Psoas muscle (tissue), 7 donors: ENCODE measurements at regions not wholly inside any gene's neighbourhood (a gene's known extent, or its start where the extent isn't known, plus 50 kb on each side); places are given as distances from the start of the nearest gene placed in this dataset.

Experiments
- ATAC-seq, 4 donors: fragments of 200-7000 bp; cut with Tn5 transposase; one replicate each; pipeline ENCODE4 v1.9.1; 2020; ENCODE audit warnings: moderate library complexity in 3 of 4, mild to moderate bottlenecking in 2 of 4
- DNase-seq, 2 donors: peaks; one replicate each; pipeline ENCODE4 v3.0.0-alpha.2; 2020
- H3K27ac ChIP-seq: fragments of 200-600 bp; one replicate; pipeline ENCODE4 v1.8.0; 2022
- H3K27me3 ChIP-seq, 3 donors: fragments of 200-600 bp in 1 of 3; one replicate each; pipeline versions ENCODE4 v1.6.1 to v1.8.0; 2013 to 2022; ENCODE audit warnings: low read length in 2 of 3, mild to moderate bottlenecking in 2 of 3, moderate library complexity in 1 of 3; ENCODE audit not compliant: insufficient read depth in 3 of 3
- H3K36me3 ChIP-seq, 2 donors: fragments of 200-600 bp in 1 of 2; one replicate each; pipeline versions ENCODE4 v1.6.1 to v1.8.0; 2013 to 2022; ENCODE audit warnings: low read depth in 1 of 2, mild to moderate bottlenecking in 1 of 2, moderate library complexity in 1 of 2; ENCODE audit not compliant: insufficient read depth in 1 of 2
- H3K4me1 ChIP-seq: fragments of 200-600 bp; one replicate; pipeline ENCODE4 v1.8.0; 2022
- H3K4me3 ChIP-seq: fragments of 200-600 bp; one replicate; pipeline ENCODE4 v1.8.0; 2022; ENCODE audit warnings: mild to moderate bottlenecking
- H3K9me3 ChIP-seq: fragments of 200-600 bp; one replicate; pipeline ENCODE4 v1.8.0; 2022
- CTCF ChIP-seq: fragments of 200-600 bp; IDR thresholded peaks from one replicate; pipeline ENCODE4 v1.8.0; 2022; ENCODE audit warnings: antibody characterized with exemption
- WGBS, 3 donors: extraction: QIAGEN DNeasy Blood & Tissue Kit; methylation state at CpG; one replicate each; pipeline versions ENCODE4 v1.1.6 to v1.1.7; 2013; 5-methylcytosine and 5-hydroxymethylcytosine counted together
- intact Hi-C, 2 donors: fragments of 100-400 bp; cut with DNase I; formaldehyde crosslinking; loops; one replicate each; pipeline versions ENCODE4 v1.11.0 to v1.14.2; 2022
- donor health status: healthy with polysubstance abuse.
- donor health status: DM: no; HTN: no; CAD: no; lungs with moderate emphysema.
- donor health status: Bipolar disorder and iron deficiency.
- donor health status: healthy.
- donor health status: DM: yes; HTN: yes; CAD: no.
- donor health status: DM: no; HTN: no; CAD: no.
- donor health status: DM: yes; HTN: yes; CAD: no.

GRCh38 chr5:143484601-143485000 is 81.1 kb upstream of the NR3C1 start:
- Histone ChIP-seq H3K27ac (no peak overlapping the region), H3K9me3 (no peaks in the 10 kb centered on the region), H3K27me3 (no peaks in the 10 kb centered on the region), H3K4me1 (no peaks in the 10 kb centered on the region), H3K4me3 (no peak overlapping the region), H3K36me3 (no peaks in the 10 kb centered on the region)
- ATAC-seq (no peak), DNase-seq (no peak)
- intact Hi-C loops: no loop called here
- 67 to 70% (median 68%) methylated on average over 1 of the region's 1 CpG for WGBS, 3 donors
- no peak for TF ChIP-seq CTCF

GRCh38 chr5:143481697-143482531 is 78.4 kb upstream of the NR3C1 start:
- ATAC-seq: no peak
- no peak overlapping the region for H3K4me3 ChIP-seq
- TF ChIP-seq CTCF: no peak
- H3K27me3 ChIP-seq: no peaks in the 10 kb centered on the region
- no peak overlapping the region for H3K27ac ChIP-seq
- no peak for DNase-seq
- intact Hi-C loops: no loop called here
- H3K9me3 ChIP-seq: no peaks in the 10 kb centered on the region
- H3K36me3 ChIP-seq: no peaks in the 10 kb centered on the region
- H3K4me1 ChIP-seq: no peaks in the 10 kb centered on the region
- WGBS, 3 donors: 75 to 83% (median 80%) methylated on average over 4 of the region's 4 CpGs

GRCh38 chr5:143480001-143480400 is 76.5 kb upstream of the NR3C1 start:
- intact Hi-C loops: no loop called here
- no peak for DNase-seq
- no peak for TF ChIP-seq CTCF
- Histone ChIP-seq H3K36me3 (no peaks in the 10 kb centered on the region), H3K27me3 (no peaks in the 10 kb centered on the region), H3K27ac (no peak overlapping the region), H3K9me3 (no peaks in the 10 kb centered on the region), H3K4me3 (no peak overlapping the region), H3K4me1 (no peaks in the 10 kb centered on the region)
- WGBS, 3 donors: 94 to 96% (median 94%) methylated on average over 3 of the region's 3 CpGs
- no peak for ATAC-seq

- intact Hi-C loops: no loop called here
- TF ChIP-seq CTCF: no peak
These were observed 75.9 kb upstream of the NR3C1 start for GRCh38 chr5:143479394-143479793.

More at GRCh38 chr5:143479394-143479793, 75.9 kb upstream of the NR3C1 start:
- Histone ChIP-seq H3K4me1 (no peaks in the 10 kb centered on the region), H3K9me3 (no peaks in the 10 kb centered on the region), H3K4me3 (no peak overlapping the region), H3K36me3 (no peaks in the 10 kb centered on the region), H3K27ac (no peak overlapping the region), H3K27me3 (no peaks in the 10 kb centered on the region)
- 96 to 100% (median 98%) methylated on average over 1 of the region's 1 CpG for WGBS, 3 donors
- DNase-seq: no peak
- no peak for ATAC-seq
